SK-N-SH (cell line): ENCODE measurements at regions not wholly inside any gene's neighbourhood (a gene's known extent, or its start where the extent isn't known, plus 50 kb on each side); places are given as distances from the start of the nearest gene placed in this dataset.

Experiments used
- CTCF ChIA-PET: fragments of 300-600, 350-600 bp; formaldehyde crosslinking; extraction: SDS; loops from one replicate; lab custom pipeline; 2021; lab: Yijun Ruan, JAX
- POLR2A ChIA-PET: fragments of 350-600 bp; sonication (Branson Sonifier 250); formaldehyde crosslinking; extraction: SDS; loops from one replicate; lab custom pipeline; 2020; ENCODE audit warnings: antibody characterized with exemption, inconsistent platforms; lab: Yijun Ruan, JAX
- DNase-seq: peaks from one replicate; pipeline ENCODE4 v3.0.0; 2012
- H2AFZ ChIP-seq: fragments of 200-600 bp; sonication (generic); 2 replicates; pipeline ENCODE4 v1.8.1; 2016; ENCODE audit warnings: antibody characterized with exemption, mild to moderate bottlenecking, low read depth
- H3F3A ChIP-seq: fragments of 200-600 bp; sonication (generic); replicated peaks from 2 replicates; pipeline ENCODE3; 2016; ENCODE audit warnings: antibody characterized with exemption, mild to moderate bottlenecking; ENCODE audit not compliant: insufficient read depth
- H3K27ac ChIP-seq, 2 experiments: fragments of 200-500 bp in 1 of 2; fragments of 200-600 bp in 1 of 2; sonication (Bioruptor generic) in 1 of 2; sonication (generic), shearing (Covaris generic) in 1 of 2; 2 replicates each; pipeline versions ENCODE4 v1.5.1 to v1.6.1; 2014 to 2016; ENCODE audit warnings: low read depth in 2 of 2, inconsistent platforms in 1 of 2, low read length in 1 of 2, mild to moderate bottlenecking in 1 of 2, mixed read lengths in 1 of 2
- H3K27me3 ChIP-seq: fragments of 200-600 bp; sonication (generic), shearing (Covaris generic); 2 replicates; pipeline ENCODE4 v1.6.1; 2016; ENCODE audit warnings: mixed run types; ENCODE audit not compliant: insufficient read depth
- H3K36me3 ChIP-seq, 2 experiments: fragments of 200-500 bp in 1 of 2; fragments of 200-600 bp in 1 of 2; sonication (Bioruptor generic) in 1 of 2; sonication (generic) in 1 of 2; replicated peaks in 1 of 2; 2 replicates each; pipeline versions ENCODE3 to v1.5.1; 2014 to 2016; ENCODE audit warnings: low read length in 1 of 2, mild to moderate bottlenecking in 1 of 2; ENCODE audit not compliant: insufficient read depth in 2 of 2, control insufficient read depth in 1 of 2
- H3K4me1 ChIP-seq, 2 experiments: fragments of 200-500 bp in 1 of 2; fragments of 200-600 bp in 1 of 2; sonication (Bioruptor generic) in 1 of 2; sonication (generic), shearing (Covaris generic) in 1 of 2; 2 replicates each; pipeline versions ENCODE4 v1.5.1 to v1.6.1; 2014 to 2016; ENCODE audit warnings: low read depth in 1 of 2, low read length in 1 of 2, mixed run types in 1 of 2; ENCODE audit not compliant: insufficient read depth in 2 of 2, control insufficient read depth in 1 of 2
- H3K4me2 ChIP-seq: fragments of 200-600 bp; sonication (generic), shearing (Covaris generic); 2 replicates; pipeline ENCODE4 v1.6.1; 2017; ENCODE audit warnings: mixed run types
- H3K4me3 ChIP-seq, 2 experiments: fragments of 200-500 bp in 1 of 2; fragments of 200-600 bp in 1 of 2; sonication (Bioruptor generic) in 1 of 2; sonication (generic), shearing (Covaris generic) in 1 of 2; 2 replicates each; pipeline versions ENCODE4 v1.5.1 to v1.8.1; 2014 to 2016; ENCODE audit warnings: low read depth in 2 of 2, inconsistent platforms in 1 of 2, low read length in 1 of 2, mild to moderate bottlenecking in 1 of 2, mixed read lengths in 1 of 2, moderate library complexity in 1 of 2
- H3K79me2 ChIP-seq: fragments of 200-600 bp; sonication (generic); 2 replicates; pipeline ENCODE4 v1.8.1; 2017; ENCODE audit warnings: mild to moderate bottlenecking; ENCODE audit not compliant: insufficient read depth
- H3K9ac ChIP-seq: fragments of 200-600 bp; sonication (generic); 2 replicates; pipeline ENCODE4 v1.6.1; 2017; ENCODE audit warnings: mixed run types
- H3K9me2 ChIP-seq: fragments of 200-600 bp; sonication (generic); 2 replicates; pipeline ENCODE4 v1.6.1; 2017; ENCODE audit warnings: mixed run types
- H3K9me3 ChIP-seq: fragments of 200-600 bp; sonication (generic); 2 replicates; pipeline ENCODE4 v1.6.1; 2017; ENCODE audit warnings: mixed run types, mild to moderate bottlenecking, moderate library complexity
- H4K20me1 ChIP-seq: fragments of 200-600 bp; sonication (generic); 2 replicates; pipeline ENCODE4 v1.6.1; 2017; ENCODE audit warnings: mild to moderate bottlenecking, mixed run types; ENCODE audit not compliant: insufficient read depth
- IRF3 ChIP-seq: fragments of 150-350 bp; IDR thresholded peaks from 2 replicates; pipeline ENCODE4 v1.6.1; 2016; ENCODE audit warnings: mild to moderate bottlenecking, low read depth, low read length
- MAX ChIP-seq: IDR thresholded peaks from 2 replicates; pipeline ENCODE4 v1.4.0; 2012; ENCODE audit warnings: low read depth
- NRF1 ChIP-seq: IDR thresholded peaks from 2 replicates; pipeline ENCODE4 v1.6.1; 2012; ENCODE audit warnings: low read depth, mild to moderate bottlenecking, low read length
- PBX3 ChIP-seq: IDR thresholded peaks from 2 replicates; pipeline ENCODE4; 2012
- REST ChIP-seq: IDR thresholded peaks from 2 replicates; pipeline ENCODE4 v1.6.1; 2012; ENCODE audit warnings: mild to moderate bottlenecking, low read depth, low read length, moderate library complexity
- TCF12 ChIP-seq: IDR thresholded peaks from 2 replicates; pipeline ENCODE4 v1.4.0; 2012
- USF1 ChIP-seq: IDR thresholded peaks from 2 replicates; pipeline ENCODE4 v1.4.0; 2012; ENCODE audit warnings: low read depth, borderline replicate concordance
- WGBS: methylation state at CpG from one replicate; pipeline ENCODE4 v1.1.6; 2017; ENCODE audit warnings: low lambda C conversion rate; 5-methylcytosine and 5-hydroxymethylcytosine counted together

- DNase-seq = no peak
- peak overlapping the region in 1 of 2 experiments; percentile 28; a peak in 1 of 4 replicates for H3K27ac ChIP-seq
- H3K36me3 ChIP-seq = no peaks in the 10 kb centered on the region
- H3K79me2 ChIP-seq = no peaks in the 10 kb centered on the region
- peak overlapping the region; percentile 48; the same call in 1 of the 2 replicates for H2AFZ ChIP-seq
- TF ChIP-seq NRF1 (no peak), PBX3 (no peak), MAX (no peak), REST (no peak), IRF3 (no peak), USF1 (no peak), TCF12 (no peak)
- H3K9me2 ChIP-seq = no peaks in the 10 kb centered on the region
- WGBS = 37% methylated on average over 6 of the region's 6 CpGs
- H3K27me3 ChIP-seq = no peaks in the 10 kb centered on the region
- ChIA-PET CTCF (interaction anchor here (1.1 kb wide), 1 partner anchor 36 kb away, joined by 7 read pairs; no protein-coding TSS in a partner anchor), POLR2A (interaction anchor here (1.0 to 1.4 kb wide), 2 partner anchors 21 to 79 kb away, joined by 3 to 8 read pairs; no protein-coding TSS in a partner anchor)
- no peak overlapping the region for H3K9ac ChIP-seq
- peak overlapping the region; percentile 17 for H3K4me2 ChIP-seq
- H4K20me1 ChIP-seq = no peaks in the 10 kb centered on the region
- H3K4me3 ChIP-seq = peak overlapping the region in 1 of 2 experiments; percentile 55; a peak in 2 of 4 replicates
- peaks cover 0 to 3% of the 10 kb centered on the region in 2 experiments; a peak in 1 of 4 replicates for H3K4me1 ChIP-seq
- no peaks in the 10 kb centered on the region for H3F3A ChIP-seq
- no peaks in the 10 kb centered on the region for H3K9me3 ChIP-seq
Observed at GRCh38 chr12:127145241-127145928, 1121.6 kb upstream of the TMEM132C start.
